Right atrium auricular region (tissue), 2 donors: ENCODE measurements at regions not wholly inside any gene's neighbourhood (a gene's known extent, or its start where the extent isn't known, plus 50 kb on each side); places are given as distances from the start of the nearest gene placed in this dataset.

ENCODE experiments used
- DNase-seq: peaks from one replicate; pipeline ENCODE4 v3.0.0-alpha.2; 2019; ENCODE audit warnings: low spot score
- H3K27ac ChIP-seq, 2 donors: fragments of 200-600 bp; sonication (generic); 1 replicate in 1 of 2; 2 replicates in 1 of 2; pipeline ENCODE4 v1.5.1; 2016 to 2019
- H3K27me3 ChIP-seq, 2 donors: fragments of 200-600 bp; sonication (generic); one replicate each; pipeline versions ENCODE4 v1.5.1 to v1.6.0; 2017 to 2019
- H3K36me3 ChIP-seq: fragments of 200-600 bp; sonication (generic); one replicate; pipeline ENCODE4 v1.5.1; 2016
- H3K4me1 ChIP-seq, 2 donors: fragments of 200-600 bp; sonication (generic); one replicate each; pipeline versions ENCODE4 v1.5.1 to v1.6.0; 2017 to 2019
- H3K4me3 ChIP-seq, 2 donors: fragments of 200-600 bp; sonication (generic); 1 replicate in 1 of 2; 2 replicates in 1 of 2; pipeline ENCODE4 v1.5.1; 2017 to 2019; ENCODE audit warnings: mild to moderate bottlenecking in 1 of 2, moderate library complexity in 1 of 2
- H3K9me3 ChIP-seq, 2 donors: fragments of 200-600 bp; sonication (generic); one replicate each; pipeline ENCODE4 v1.5.1; 2019
- TF ChIP-seq, protein P1 (sequence below), 2 donors: fragments of 200-600 bp; sonication (generic); IDR thresholded peaks; one replicate each; pipeline ENCODE4 v1.5.1; 2019; ENCODE audit warnings: antibody characterized with exemption in 2 of 2

DNA sequence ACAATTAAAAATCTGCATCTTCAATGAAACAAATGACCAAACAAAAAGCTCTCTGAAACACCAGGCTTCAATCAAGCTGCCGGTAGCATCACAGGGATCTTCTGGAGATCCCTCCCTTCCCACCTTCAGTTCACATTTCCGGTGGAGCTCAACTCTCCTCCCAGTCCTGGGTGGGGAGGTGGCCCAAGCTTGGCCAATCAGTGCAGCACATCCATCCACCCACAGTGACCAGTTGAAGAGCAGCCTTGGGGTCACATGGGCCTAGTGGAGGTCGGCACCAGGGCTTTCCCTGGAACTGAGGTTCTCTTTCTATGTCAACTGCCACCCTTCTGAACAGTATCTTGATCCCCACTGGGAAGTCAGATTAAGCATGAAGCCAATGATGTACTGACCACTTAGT, 620.1 kb upstream of the MGMT start:
- Histone ChIP-seq H3K27me3 (no peaks in the 10 kb centered on the region), H3K36me3 (no peaks in the 10 kb centered on the region), H3K4me3 (no peak overlapping the region), H3K4me1 (peaks cover 0 to 3% of the 10 kb centered on the region in 2 donors), H3K9me3 (no peaks in the 10 kb centered on the region), H3K27ac (no peak overlapping the region)
- TF ChIP-seq, protein P1, sequence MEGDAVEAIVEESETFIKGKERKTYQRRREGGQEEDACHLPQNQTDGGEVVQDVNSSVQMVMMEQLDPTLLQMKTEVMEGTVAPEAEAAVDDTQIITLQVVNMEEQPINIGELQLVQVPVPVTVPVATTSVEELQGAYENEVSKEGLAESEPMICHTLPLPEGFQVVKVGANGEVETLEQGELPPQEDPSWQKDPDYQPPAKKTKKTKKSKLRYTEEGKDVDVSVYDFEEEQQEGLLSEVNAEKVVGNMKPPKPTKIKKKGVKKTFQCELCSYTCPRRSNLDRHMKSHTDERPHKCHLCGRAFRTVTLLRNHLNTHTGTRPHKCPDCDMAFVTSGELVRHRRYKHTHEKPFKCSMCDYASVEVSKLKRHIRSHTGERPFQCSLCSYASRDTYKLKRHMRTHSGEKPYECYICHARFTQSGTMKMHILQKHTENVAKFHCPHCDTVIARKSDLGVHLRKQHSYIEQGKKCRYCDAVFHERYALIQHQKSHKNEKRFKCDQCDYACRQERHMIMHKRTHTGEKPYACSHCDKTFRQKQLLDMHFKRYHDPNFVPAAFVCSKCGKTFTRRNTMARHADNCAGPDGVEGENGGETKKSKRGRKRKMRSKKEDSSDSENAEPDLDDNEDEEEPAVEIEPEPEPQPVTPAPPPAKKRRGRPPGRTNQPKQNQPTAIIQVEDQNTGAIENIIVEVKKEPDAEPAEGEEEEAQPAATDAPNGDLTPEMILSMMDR (IDR thresholded peaks at IDR 0.05) = no peak
- DNase-seq = no peak

DNA sequence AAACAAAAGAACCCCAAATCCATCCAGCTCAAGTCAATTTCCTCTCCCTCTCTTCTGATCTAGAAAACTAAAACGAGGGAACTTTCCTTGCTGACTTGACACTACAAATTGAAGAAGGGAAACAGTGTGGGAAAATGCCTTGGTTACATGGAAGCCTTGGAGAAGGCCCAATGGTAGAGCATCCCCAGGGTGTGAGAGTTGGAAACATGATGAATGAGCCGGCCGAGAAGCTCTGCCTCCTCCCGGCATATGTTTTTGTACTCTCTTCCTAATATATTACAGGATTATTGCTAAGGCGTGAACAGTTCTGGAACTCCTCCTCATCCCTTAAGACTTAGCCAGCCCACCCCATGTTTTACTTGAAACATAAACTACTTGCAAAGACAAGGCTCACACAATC, 618.2 kb upstream of the MGMT start:
- no peak for DNase-seq
- no peaks in the 10 kb centered on the region for H3K27me3 ChIP-seq
- no peaks in the 10 kb centered on the region for H3K9me3 ChIP-seq
- no peaks in the 10 kb centered on the region for H3K36me3 ChIP-seq
- H3K27ac ChIP-seq = no peak overlapping the region
- peaks cover 0 to 21% of the 10 kb centered on the region in 2 donors for H3K4me1 ChIP-seq
- TF ChIP-seq, protein P1 (IDR thresholded peaks at IDR 0.05) = no peak
- H3K4me3 ChIP-seq = no peak overlapping the region

GRCh38 chr10:128850647-128851046, 616.4 kb upstream of the MGMT start:
- Histone ChIP-seq H3K27ac (no peak overlapping the region), H3K27me3 (no peaks in the 10 kb centered on the region), H3K36me3 (no peaks in the 10 kb centered on the region), H3K9me3 (no peaks in the 10 kb centered on the region), H3K4me1 (peaks cover 0 to 39% of the 10 kb centered on the region in 2 donors), H3K4me3 (no peak overlapping the region)
- TF ChIP-seq, protein P1 (IDR thresholded peaks at IDR 0.05) = no peak
- DNase-seq = no peak

DNA sequence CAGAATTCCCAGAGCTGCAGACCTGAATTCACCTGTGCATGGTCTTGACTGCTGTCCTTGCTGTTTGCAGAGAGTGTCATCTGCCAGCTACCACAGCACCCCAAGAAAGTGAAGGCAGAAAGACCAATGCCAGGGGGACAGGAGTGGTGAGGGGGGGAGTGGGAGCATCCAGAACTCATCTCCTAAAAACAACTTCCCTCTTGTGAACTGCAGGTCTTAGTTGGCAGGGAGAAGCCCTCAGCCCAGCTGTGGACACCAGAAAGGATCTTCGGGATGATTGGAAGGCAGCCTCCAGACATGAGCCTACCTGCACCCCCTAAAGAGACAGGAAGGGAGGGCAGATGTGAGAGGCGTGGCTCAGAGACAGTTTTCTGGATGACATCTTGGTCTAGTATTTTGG, 615.8 kb upstream of the MGMT start:
- peak overlapping the region in 1 of 2 donors; percentile 37 for H3K27ac ChIP-seq

GRCh38 chr10:128851726-128852125, 615.3 kb upstream of the MGMT start:
- peaks cover 0 to 44% of the 10 kb centered on the region in 2 donors for H3K4me1 ChIP-seq
- TF ChIP-seq, protein P1 (IDR thresholded peaks at IDR 0.05) = no peak
- H3K27me3 ChIP-seq = no peaks in the 10 kb centered on the region

More for the DNA sequence above, 615.8 kb upstream of the MGMT start:
- DNase-seq = no peak
- Histone ChIP-seq H3K4me3 (no peak overlapping the region), H3K27me3 (no peaks in the 10 kb centered on the region), H3K9me3 (no peaks in the 10 kb centered on the region), H3K4me1 (peaks cover 0 to 44% of the 10 kb centered on the region in 2 donors), H3K36me3 (no peaks in the 10 kb centered on the region)
- TF ChIP-seq, protein P1 (IDR thresholded peaks at IDR 0.05) = no peak

GRCh38 chr10:128852449-128852848, 614.6 kb upstream of the MGMT start:
- Histone ChIP-seq H3K27ac (peak overlapping the region; percentile 24 to 57), H3K4me1 (peaks cover 0 to 44% of the 10 kb centered on the region in 2 donors)
- DNase-seq = no peak

More at GRCh38 chr10:128851726-128852125, 615.3 kb upstream of the MGMT start:
- Histone ChIP-seq H3K27ac (peak overlapping the region; percentile 24 to 57), H3K9me3 (no peaks in the 10 kb centered on the region), H3K36me3 (no peaks in the 10 kb centered on the region), H3K4me3 (no peak overlapping the region)
- DNase-seq = no peak

More at GRCh38 chr10:128852449-128852848, 614.6 kb upstream of the MGMT start:
- no peaks in the 10 kb centered on the region for H3K9me3 ChIP-seq
- TF ChIP-seq, protein P1 (IDR thresholded peaks at IDR 0.05) = no peak
- H3K27me3 ChIP-seq = no peaks in the 10 kb centered on the region
- H3K4me3 ChIP-seq = no peak overlapping the region
- no peaks in the 10 kb centered on the region for H3K36me3 ChIP-seq
